ENCODE measurements at regions not wholly inside any gene's neighbourhood (a gene's known extent, or its start where the extent isn't known, plus 50 kb on each side); places are given as distances from the start of the nearest gene placed in this dataset.

DNA sequence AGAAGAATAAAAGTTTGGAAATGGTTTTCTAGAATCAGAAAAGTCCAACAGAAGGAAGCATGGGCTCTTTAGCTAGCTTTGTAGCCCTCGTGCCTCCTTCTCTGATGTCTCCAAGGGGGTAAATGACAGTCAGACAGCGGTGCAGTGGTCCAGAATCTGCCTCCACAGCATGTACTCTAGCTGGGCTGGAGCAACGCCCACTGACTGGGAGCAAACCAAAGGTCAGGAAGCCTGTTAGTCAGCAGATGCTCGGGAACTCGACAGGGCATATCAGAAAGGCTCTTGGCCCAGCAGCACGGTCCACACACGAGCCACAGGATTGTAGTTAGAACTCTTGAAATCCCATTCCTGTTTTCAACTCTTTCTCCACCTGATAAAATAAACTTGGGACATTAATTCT lies 164.3 kb downstream of the GRIN2B start:
- Histone ChIP-seq H2AK5ac (ENCODE audit: low read length) (no peak overlapping the region), H2AFZ (ENCODE audit: insufficient read depth, low read length, poor library complexity) (no peak overlapping the region), H3K36me3 (ENCODE audit: control insufficient read depth in 1 of 2, insufficient read depth in 2 of 2, low read length in 2 of 2) (no peaks in the 10 kb centered on the region), H2BK12ac (ENCODE audit: low read length) (no peak overlapping the region), H4K8ac (ENCODE audit: low read depth, low read length) (no peak overlapping the region), H3K4ac (ENCODE audit: low read depth, low read length) (no peak overlapping the region), H4K91ac (ENCODE audit: low read depth, low read length) (no peak overlapping the region), H4K12ac (ENCODE audit: low read depth, low read length) (no peak overlapping the region), H3K79me1 (ENCODE audit: low read length) (no peaks in the 10 kb centered on the region), H3K79me2 (ENCODE audit: control insufficient read depth, insufficient read depth, low read length, poor library complexity) (no peaks in the 10 kb centered on the region), H3K4me3 (ENCODE audit: low read depth, low read length) (no peak overlapping the region), H2BK5ac (ENCODE audit: low read depth, low read length, poor library complexity) (no peak overlapping the region), H3K27me3 (ENCODE audit: insufficient read depth, low read length) (no peaks in the 10 kb centered on the region), H3K4me2 (ENCODE audit: low read length) (no peak overlapping the region), H3K4me1 (ENCODE audit: control insufficient read depth in 1 of 2, insufficient read depth in 2 of 2, low read length in 2 of 2) (no peaks in the 10 kb centered on the region), H3K9ac (ENCODE audit: low read length) (no peak overlapping the region), H3K18ac (ENCODE audit: low read length) (no peak overlapping the region), H3K14ac (ENCODE audit: low read length) (no peak overlapping the region), H3K9me3 (ENCODE audit: insufficient read depth, low read depth, low read length) (no peaks in the 10 kb centered on the region), H3K23ac (ENCODE audit: low read length) (peak overlapping the region; percentile 21), H2BK120ac (ENCODE audit: insufficient read depth, low read length, poor library complexity) (no peak overlapping the region), H3K27ac (ENCODE audit: low read depth, low read length) (no peak overlapping the region)
- WGBS (ENCODE audit: extremely low coverage, insufficient coverage, insufficient read length): no CpG with 5 or more reads among the region's 7 CpGs
- peak; percentile 9 to 15 for DNase-seq

DNA sequence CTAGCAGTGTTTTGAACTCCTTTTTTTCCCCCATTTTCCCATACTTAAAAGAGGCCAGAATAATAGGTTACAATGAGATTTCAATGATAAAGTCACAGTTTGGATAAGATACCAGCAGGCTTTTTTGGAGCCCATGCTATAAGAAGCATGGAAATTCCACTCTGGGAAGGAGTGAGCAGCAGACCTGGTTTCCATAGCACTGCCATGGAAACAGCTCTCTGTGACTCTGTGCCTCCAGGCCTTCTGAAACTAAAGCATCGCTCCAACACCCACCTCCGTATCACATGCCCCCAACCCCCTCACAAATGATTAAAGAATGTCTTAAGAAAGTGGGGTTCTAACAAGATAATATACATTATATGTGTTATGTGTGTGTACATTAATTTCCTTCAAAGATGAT lies 165.0 kb downstream of the GRIN2B start:
- H3K9me3 ChIP-seq (ENCODE audit: insufficient read depth, low read depth, low read length): no peaks in the 10 kb centered on the region
- H2BK12ac ChIP-seq (ENCODE audit: low read length): no peak overlapping the region
- H3K23ac ChIP-seq (ENCODE audit: low read length): no peak overlapping the region
- no peak overlapping the region for H3K14ac ChIP-seq (ENCODE audit: low read length)
- no peak overlapping the region for H2BK5ac ChIP-seq (ENCODE audit: low read depth, low read length, poor library complexity)
- no peak overlapping the region for H2AK5ac ChIP-seq (ENCODE audit: low read length)
- no peak overlapping the region for H3K4ac ChIP-seq (ENCODE audit: low read depth, low read length)
- H3K79me1 ChIP-seq (ENCODE audit: low read length): no peaks in the 10 kb centered on the region
- no peaks in the 10 kb centered on the region for H3K79me2 ChIP-seq (ENCODE audit: control insufficient read depth, insufficient read depth, low read length, poor library complexity)
- no peak overlapping the region for H3K4me3 ChIP-seq (ENCODE audit: low read depth, low read length)
- no CpG with 5 or more reads among the region's 2 CpGs for WGBS (ENCODE audit: extremely low coverage, insufficient coverage, insufficient read length)
- no peak overlapping the region for H4K12ac ChIP-seq (ENCODE audit: low read depth, low read length)
- H3K18ac ChIP-seq (ENCODE audit: low read length): no peak overlapping the region
- H3K4me1 ChIP-seq (ENCODE audit: control insufficient read depth in 1 of 2, insufficient read depth in 2 of 2, low read length in 2 of 2): no peaks in the 10 kb centered on the region
- H4K91ac ChIP-seq (ENCODE audit: low read depth, low read length): no peak overlapping the region
- H2BK120ac ChIP-seq (ENCODE audit: insufficient read depth, low read length, poor library complexity): no peak overlapping the region
- DNase-seq: peak; percentile 70 to 83
- H3K27me3 ChIP-seq (ENCODE audit: insufficient read depth, low read length): no peaks in the 10 kb centered on the region
- H3K4me2 ChIP-seq (ENCODE audit: low read length): no peak overlapping the region
- no peaks in the 10 kb centered on the region for H3K36me3 ChIP-seq (ENCODE audit: control insufficient read depth in 1 of 2, insufficient read depth in 2 of 2, low read length in 2 of 2)
- no peak overlapping the region for H4K8ac ChIP-seq (ENCODE audit: low read depth, low read length)
- no peak overlapping the region for H3K9ac ChIP-seq (ENCODE audit: low read length)
- no peak overlapping the region for H3K27ac ChIP-seq (ENCODE audit: low read depth, low read length)
- H2AFZ ChIP-seq (ENCODE audit: insufficient read depth, low read length, poor library complexity): no peak overlapping the region

DNA sequence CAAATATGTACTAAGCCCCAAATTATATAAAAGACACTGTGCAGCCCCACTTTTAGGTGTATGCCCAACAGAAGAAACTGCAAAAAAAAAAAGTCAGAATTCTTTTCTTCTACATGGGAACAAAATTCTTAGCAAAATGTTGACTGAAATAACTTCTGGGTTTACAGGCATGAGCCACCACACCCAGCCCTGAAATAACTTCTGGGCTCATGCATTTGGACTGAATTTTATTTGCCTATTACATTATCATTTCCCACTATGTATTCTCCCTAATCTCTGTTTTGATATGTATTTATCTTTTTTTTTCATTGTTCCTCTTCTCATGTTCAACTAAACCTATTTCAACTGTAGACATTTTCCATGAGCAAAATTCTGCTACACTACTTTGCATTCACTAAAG lies 169.2 kb downstream of the GRIN2B start:
- Histone ChIP-seq H3K4me2 (ENCODE audit: low read length) (no peak overlapping the region), H3K14ac (ENCODE audit: low read length) (no peak overlapping the region), H2AK5ac (ENCODE audit: low read length) (no peak overlapping the region), H3K79me2 (ENCODE audit: control insufficient read depth, insufficient read depth, low read length, poor library complexity) (no peaks in the 10 kb centered on the region), H4K91ac (ENCODE audit: low read depth, low read length) (no peak overlapping the region), H3K79me1 (ENCODE audit: low read length) (no peaks in the 10 kb centered on the region), H2BK12ac (ENCODE audit: low read length) (no peak overlapping the region), H3K27ac (ENCODE audit: low read depth, low read length) (no peak overlapping the region), H2AFZ (ENCODE audit: insufficient read depth, low read length, poor library complexity) (no peak overlapping the region), H2BK5ac (ENCODE audit: low read depth, low read length, poor library complexity) (no peak overlapping the region), H3K4me1 (ENCODE audit: control insufficient read depth in 1 of 2, insufficient read depth in 2 of 2, low read length in 2 of 2) (no peaks in the 10 kb centered on the region), H3K9me3 (ENCODE audit: insufficient read depth, low read depth, low read length) (no peaks in the 10 kb centered on the region), H3K27me3 (ENCODE audit: insufficient read depth, low read length) (no peaks in the 10 kb centered on the region), H3K18ac (ENCODE audit: low read length) (no peak overlapping the region), H3K4me3 (ENCODE audit: low read depth, low read length) (no peak overlapping the region), H3K36me3 (ENCODE audit: control insufficient read depth in 1 of 2, insufficient read depth in 2 of 2, low read length in 2 of 2) (no peaks in the 10 kb centered on the region), H3K9ac (ENCODE audit: low read length) (no peak overlapping the region), H4K8ac (ENCODE audit: low read depth, low read length) (no peak overlapping the region), H3K4ac (ENCODE audit: low read depth, low read length) (no peak overlapping the region), H4K12ac (ENCODE audit: low read depth, low read length) (no peak overlapping the region), H2BK120ac (ENCODE audit: insufficient read depth, low read length, poor library complexity) (no peak overlapping the region), H3K23ac (ENCODE audit: low read length) (no peak overlapping the region)
- DNase-seq: no peak

- DNase-seq: peak in 1 of 2 donors; percentile 2
- Histone ChIP-seq H4K91ac (ENCODE audit: low read depth, low read length) (no peak overlapping the region), H3K18ac (ENCODE audit: low read length) (no peak overlapping the region), H3K4me3 (ENCODE audit: low read depth, low read length) (no peak overlapping the region), H3K27ac (ENCODE audit: low read depth, low read length) (no peak overlapping the region), H3K79me2 (ENCODE audit: control insufficient read depth, insufficient read depth, low read length, poor library complexity) (no peaks in the 10 kb centered on the region), H3K4ac (ENCODE audit: low read depth, low read length) (no peak overlapping the region), H3K36me3 (ENCODE audit: control insufficient read depth in 1 of 2, insufficient read depth in 2 of 2, low read length in 2 of 2) (no peaks in the 10 kb centered on the region), H4K12ac (ENCODE audit: low read depth, low read length) (no peak overlapping the region), H3K27me3 (ENCODE audit: insufficient read depth, low read length) (no peaks in the 10 kb centered on the region), H3K14ac (ENCODE audit: low read length) (no peak overlapping the region), H4K8ac (ENCODE audit: low read depth, low read length) (no peak overlapping the region), H2BK5ac (ENCODE audit: low read depth, low read length, poor library complexity) (no peak overlapping the region), H3K9me3 (ENCODE audit: insufficient read depth, low read depth, low read length) (no peaks in the 10 kb centered on the region), H2AFZ (ENCODE audit: insufficient read depth, low read length, poor library complexity) (no peak overlapping the region), H3K4me1 (ENCODE audit: control insufficient read depth in 1 of 2, insufficient read depth in 2 of 2, low read length in 2 of 2) (no peaks in the 10 kb centered on the region), H3K79me1 (ENCODE audit: low read length) (no peaks in the 10 kb centered on the region), H3K23ac (ENCODE audit: low read length) (no peak overlapping the region), H2AK5ac (ENCODE audit: low read length) (no peak overlapping the region), H2BK120ac (ENCODE audit: insufficient read depth, low read length, poor library complexity) (no peak overlapping the region), H3K9ac (ENCODE audit: low read length) (no peak overlapping the region), H3K4me2 (ENCODE audit: low read length) (no peak overlapping the region), H2BK12ac (ENCODE audit: low read length) (no peak overlapping the region)
- no CpG with 5 or more reads among the region's 3 CpGs for WGBS (ENCODE audit: extremely low coverage, insufficient coverage, insufficient read length)
Measured at GRCh38 chr12:13811061-13811460, 170.3 kb downstream of the GRIN2B start.
